Stimulated activated CD4-positive, alpha-beta T cell treated with anti-CD3 and anti-CD28 coated beads, TNF-alpha, amount 100 ng/mL, for 24 hours (primary cell): ENCODE measurements at regions not wholly inside any gene's neighbourhood (a gene's known extent, or its start where the extent isn't known, plus 50 kb on each side); places are given as distances from the start of the nearest gene placed in this dataset.
"Not testable (repeated sequence)": the region's sequence is repeated elsewhere in the genome, so short reads cannot be mapped to it uniquely, and the experiment has no call there.

Experiments used
- DNase-seq, 3 experiments: peaks; one replicate each; pipeline ENCODE4 v3.0.0-alpha.2; 2020; ENCODE audit warnings: low read depth in 3 of 3

GRCh38 chr1:208465786-208466590 lies 221.8 kb upstream of the PLXNA2 start:
- DNase-seq = no peak

GRCh38 chr1:208467151-208467780 lies 223.1 kb upstream of the PLXNA2 start:
- DNase-seq = no peak

- no peak for DNase-seq
These were observed 231.3 kb upstream of the PLXNA2 start for GRCh38 chr1:208475449-208475848.

DNA sequence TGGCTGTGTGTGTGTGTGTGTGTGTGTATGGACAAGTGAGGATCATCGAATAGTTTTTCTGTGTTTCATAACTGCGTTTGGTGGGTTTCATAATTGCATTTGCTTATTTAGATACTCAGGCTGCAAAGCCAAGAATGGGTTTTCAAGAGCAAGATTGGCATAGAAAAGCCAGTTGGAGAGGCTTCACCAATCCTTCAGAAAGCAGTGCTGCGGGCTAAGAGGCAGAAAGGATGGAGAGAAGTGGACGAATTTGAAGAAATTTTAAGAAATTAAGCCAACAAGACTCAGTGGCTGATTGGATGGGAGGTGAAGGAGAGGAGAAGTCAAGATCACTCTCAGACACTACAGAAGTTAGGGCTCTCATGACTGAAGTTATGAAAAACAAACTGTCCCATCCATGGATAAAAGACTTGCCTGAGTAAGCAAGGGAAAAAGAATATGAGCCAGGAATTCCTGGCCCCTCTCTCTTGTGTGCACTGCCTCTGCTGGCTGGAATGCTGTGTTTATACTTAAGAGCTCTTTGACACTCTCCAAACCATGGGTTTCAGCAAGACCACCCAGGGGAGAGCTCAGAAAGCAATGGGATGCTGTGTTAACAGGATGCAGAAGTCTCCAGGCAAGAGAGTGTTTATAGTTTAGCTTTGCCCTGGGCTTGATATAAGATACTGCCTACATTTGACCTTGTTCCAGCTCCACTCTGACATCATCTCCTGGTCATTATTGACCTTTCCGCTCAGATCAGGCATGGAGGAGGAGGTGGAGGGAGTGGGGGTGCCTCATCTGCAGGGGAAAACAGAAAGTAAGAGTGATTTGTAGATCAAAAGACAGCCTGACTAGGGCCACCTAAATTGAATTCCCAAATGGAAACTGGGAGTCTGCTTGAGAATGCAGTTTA lies 232.0 kb upstream of the PLXNA2 start:
- DNase-seq = no peak

- no peak for DNase-seq
These were observed 232.6 kb upstream of the PLXNA2 start for GRCh38 chr1:208476846-208477170.

- DNase-seq = no peak
These were observed 235.3 kb upstream of the PLXNA2 start for GRCh38 chr1:208479435-208479834.

DNA sequence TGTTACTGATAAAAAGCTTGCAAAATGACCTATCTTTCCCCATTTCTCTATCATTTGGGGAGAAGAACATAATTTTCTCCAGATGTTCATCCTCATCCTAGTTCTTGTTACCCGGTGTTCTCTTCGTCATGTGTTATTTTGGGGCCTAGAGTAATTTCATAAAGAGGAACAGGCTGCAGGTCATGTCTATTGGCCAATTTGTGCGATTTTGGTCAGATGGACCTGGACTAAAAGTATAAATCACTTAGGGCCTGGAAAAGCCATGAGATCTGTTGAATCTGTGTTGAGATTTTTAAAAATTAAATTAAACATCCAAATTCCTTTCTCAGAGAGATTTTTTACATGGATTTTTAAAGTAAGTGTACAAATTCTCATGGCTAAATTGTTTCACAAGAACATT lies 241.3 kb upstream of the PLXNA2 start:
- no peak for DNase-seq

- no peak for DNase-seq
These were observed 242.5 kb upstream of the PLXNA2 start for GRCh38 chr1:208486677-208487076.

DNA sequence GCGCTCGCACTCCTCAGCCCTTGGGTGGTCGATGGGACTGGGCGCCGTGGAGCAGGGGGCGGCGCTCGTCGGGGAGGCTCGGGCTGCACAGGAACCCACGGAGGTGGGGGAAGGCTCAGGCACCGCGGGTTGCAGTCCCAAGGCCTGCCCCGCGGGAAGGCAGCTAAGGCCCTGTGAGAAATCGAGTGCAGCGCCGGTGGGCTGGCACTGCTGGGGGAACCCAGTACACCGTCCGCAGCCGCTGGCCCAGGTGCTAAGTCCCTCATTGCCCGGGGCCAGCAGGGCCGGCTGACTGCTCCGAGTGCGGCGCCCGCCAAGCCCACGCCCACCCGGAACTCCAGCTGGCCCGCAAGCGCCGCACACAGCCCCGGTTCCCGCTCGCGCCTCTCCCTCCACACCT lies 244.2 kb upstream of the PLXNA2 start:
- DNase-seq = not testable (repeated sequence)

- no peak for DNase-seq
These were observed 252.5 kb upstream of the PLXNA2 start for GRCh38 chr1:208496467-208497371.

DNA sequence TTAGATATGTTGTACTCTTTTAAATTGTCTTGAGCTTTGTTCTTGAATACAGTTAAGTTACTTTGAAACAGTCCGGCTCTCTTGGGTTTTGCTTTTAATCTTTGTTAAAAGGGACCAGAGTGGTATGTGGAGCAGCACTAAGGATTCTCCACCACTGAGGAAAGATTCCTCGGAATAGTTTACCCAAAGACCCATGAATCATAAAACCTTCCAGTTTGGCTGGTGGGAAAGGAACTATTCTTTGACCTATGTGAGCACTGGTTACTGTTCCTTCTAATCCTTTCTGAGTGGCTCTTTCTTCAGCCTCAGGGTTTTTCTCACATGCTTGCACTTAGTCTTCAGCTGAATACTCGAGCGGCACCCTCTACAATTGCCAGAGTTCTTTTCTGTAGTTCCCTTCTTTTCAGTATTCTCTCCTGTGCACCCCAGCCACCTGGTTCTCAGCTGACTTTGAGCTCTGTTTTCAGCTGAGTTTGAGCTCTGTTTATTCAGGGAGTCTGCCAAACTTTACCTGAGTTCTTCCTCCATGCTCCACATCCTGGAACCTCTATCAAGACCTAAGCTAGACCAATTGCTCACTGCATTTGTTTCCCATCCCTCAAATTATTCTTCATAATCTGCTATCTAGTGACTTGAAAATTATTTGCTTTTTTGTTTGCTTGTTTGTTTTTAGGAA lies 253.8 kb upstream of the PLXNA2 start:
- DNase-seq = no peak

DNA sequence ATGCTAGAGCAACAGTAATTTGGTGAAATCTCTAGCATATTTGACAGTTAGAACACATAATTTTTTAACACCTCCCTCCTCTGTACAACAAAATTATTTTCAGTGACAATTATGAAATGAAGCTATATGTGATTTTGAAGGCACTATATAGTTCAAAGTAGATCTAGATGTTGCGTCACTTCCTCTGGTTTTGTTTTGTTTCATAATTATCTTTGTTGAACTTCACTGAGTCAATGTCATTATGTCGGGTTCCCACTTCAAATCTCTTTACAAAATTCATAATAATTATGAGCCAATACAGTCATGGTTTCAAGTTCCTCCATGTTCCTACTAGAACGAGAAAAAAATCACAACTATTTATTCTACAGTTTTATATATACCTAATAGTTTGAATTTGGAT lies 254.8 kb upstream of the PLXNA2 start:
- no peak for DNase-seq

DNA sequence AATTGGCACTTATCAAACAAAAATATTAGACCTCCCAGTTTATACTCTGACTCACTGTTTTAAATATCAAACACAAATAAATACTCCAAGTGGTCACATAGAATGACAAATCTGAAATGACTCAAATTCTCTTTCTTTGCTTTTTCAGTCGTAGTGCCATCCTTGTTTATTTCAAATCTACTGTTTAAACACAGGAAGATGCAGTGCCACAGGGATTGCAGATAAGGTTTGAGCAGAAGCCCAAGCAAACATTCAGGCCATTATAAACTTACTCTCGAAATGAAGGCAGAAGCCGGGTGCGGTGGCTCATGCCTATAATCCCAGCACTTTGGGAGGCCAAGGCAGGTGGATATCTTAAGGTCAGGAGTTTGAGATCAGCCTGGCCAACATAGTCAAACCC lies 255.4 kb upstream of the PLXNA2 start:
- DNase-seq = no peak

DNA sequence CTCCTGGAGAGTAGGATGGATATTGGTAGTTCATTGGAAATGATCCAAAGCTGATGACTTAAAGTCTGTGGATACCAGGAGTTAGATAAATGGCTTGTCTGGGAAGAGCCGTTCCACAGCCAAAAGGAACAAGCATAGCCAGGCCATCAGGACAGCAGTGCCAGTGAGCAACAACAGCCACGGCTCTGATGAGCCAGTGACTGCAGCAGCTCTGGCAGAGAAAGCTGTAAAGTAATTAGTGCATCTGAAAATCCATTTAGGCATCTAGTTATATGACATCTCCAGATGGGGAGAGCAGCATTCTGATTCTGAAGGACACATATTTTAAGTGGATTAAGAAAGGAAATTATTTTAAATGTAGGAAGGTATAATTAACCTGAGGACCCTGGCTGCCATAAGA lies 256.2 kb upstream of the PLXNA2 start:
- no peak for DNase-seq

DNA sequence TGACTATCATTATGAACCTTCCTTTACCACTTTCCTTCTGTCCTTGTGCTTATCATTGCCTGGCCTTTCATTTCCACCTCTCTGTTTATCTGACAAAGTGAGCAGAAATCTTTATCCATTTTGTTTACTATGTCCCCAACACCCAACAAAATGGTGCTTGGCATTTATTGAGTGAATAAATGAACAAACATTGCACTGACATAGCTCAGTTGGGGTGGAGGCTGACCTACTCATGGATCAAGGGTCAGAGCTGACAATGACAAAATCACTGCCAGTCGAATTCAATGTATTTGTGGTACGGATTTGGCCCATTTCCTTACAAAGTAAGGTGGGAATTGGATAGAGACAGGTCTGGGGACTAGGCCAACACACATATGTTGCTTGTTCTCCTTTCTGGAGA lies 257.4 kb upstream of the PLXNA2 start:
- DNase-seq = no peak

GRCh38 chr1:208503787-208504186 lies 259.6 kb upstream of the PLXNA2 start:
- DNase-seq = no peak

- DNase-seq = no peak
These were observed 262.6 kb upstream of the PLXNA2 start for GRCh38 chr1:208506812-208507211.

DNA sequence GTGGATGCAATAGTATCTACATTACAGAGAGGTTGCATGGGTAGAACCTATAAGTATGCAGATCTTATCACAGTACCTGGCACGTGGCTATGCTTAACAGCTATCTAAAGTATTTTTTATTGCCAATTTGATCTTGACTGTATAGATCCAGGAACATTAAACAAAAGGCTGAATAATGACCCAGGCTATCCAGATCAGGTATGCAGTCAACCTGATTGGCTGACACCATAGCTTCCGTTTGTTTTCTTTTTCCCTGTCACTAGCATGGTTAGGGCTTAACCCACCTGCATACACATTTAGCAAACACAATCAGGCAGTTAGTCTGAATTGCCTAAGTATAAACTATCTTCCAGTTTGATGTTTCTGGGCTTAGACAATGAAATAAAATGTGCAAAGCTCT lies 264.9 kb upstream of the PLXNA2 start:
- DNase-seq = no peak

DNA sequence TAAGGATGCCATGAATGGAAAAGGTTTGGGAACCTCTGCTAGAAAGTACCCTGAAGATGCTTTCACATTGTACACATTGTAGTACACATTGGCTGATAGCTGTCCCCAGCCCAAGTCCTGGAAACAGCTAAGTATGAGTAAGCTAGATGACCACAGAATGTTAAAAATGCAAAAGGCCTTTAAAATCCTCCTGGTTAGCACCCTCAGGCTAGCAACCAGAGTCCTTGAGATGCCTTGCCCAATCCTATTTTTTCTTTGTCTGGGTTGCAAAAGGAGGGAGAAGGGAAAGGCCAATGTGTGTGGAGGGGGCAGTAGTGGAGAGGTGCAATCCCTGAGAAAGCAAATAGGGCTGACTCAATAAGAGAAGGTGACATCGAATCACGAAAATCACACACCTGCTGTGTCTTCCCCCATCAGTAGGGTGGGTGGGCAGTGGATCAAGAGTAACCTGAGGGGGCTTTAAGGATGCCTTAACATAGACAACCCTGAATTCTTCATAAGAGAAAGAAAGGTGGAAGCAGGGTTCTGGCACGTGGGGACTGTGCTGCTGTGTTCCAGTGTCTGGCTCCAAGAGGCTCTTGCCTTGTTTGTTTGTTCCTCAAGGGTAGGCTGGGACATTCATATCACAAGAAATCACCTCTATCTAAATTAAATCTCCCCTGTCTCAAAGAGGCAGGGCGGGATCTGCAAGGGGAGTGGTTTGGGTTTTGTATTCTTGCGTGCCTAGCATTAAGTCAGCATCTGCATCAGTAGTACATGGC lies 266.2 kb upstream of the PLXNA2 start:
- no peak for DNase-seq

GRCh38 chr1:208511242-208511860 lies 267.2 kb upstream of the PLXNA2 start:
- no peak for DNase-seq
